ENCODE measurements at regions not wholly inside any gene's neighbourhood (a gene's known extent, or its start where the extent isn't known, plus 50 kb on each side); places are given as distances from the start of the nearest gene placed in this dataset.

DNA sequence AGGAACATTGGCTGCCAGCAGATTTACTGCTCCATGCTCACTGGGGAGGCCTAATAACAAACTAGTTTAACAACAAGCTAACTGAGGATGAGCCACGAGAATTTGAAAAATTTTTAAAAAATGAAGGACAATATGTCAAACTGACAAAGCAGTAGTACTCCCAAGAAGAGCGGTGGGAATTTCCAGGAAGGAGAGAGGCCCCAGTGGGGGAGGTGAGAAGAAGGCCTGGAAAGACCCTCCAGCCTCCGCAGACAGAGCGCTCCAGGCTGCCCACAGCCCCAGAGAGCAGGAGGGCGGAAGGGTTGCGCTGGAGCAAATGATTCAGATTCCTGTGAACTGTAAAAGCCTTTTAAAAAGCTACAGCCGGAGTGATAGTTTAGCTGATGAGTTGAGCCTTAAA, 78.5 kb downstream of the SIPA1L2 start:
- TF ChIP-seq EP300 (conservative IDR thresholded peaks at IDR 0.05; ENCODE audit: poor library complexity, severe bottlenecking) (no peak), SMC3 (conservative IDR thresholded peaks at IDR 0.05; ENCODE audit: poor library complexity) (no peak), EZH2 (IDR thresholded peaks at IDR 0.05; ENCODE audit: borderline replicate concordance, insufficient read depth, low read length, poor library complexity, severe bottlenecking) (no peak), CTCF (IDR thresholded peaks at IDR 0.05; ENCODE audit: poor library complexity, severe bottlenecking) (no peak), POLR2AphosphoS5 (IDR thresholded peaks at IDR 0.05) (no peak), RAD21 (conservative IDR thresholded peaks at IDR 0.05) (no peak), TAF1 (IDR thresholded peaks at IDR 0.05; ENCODE audit: low read depth) (no peak), REST (IDR thresholded peaks at IDR 0.05; ENCODE audit: borderline replicate concordance) (no peak)
